Sigmoid colon (tissue), 4 donors: ENCODE measurements at regions not wholly inside any gene's neighbourhood (a gene's known extent, or its start where the extent isn't known, plus 50 kb on each side); places are given as distances from the start of the nearest gene placed in this dataset.

Experiments
- CTCF ChIP-seq, 4 experiments: fragments of 450-650 bp in 3 of 4; fragments of 200-600 bp in 1 of 4; IDR thresholded peaks; one replicate each; pipeline ENCODE4 v1.5.1; 2016 to 2019; ENCODE audit warnings: antibody characterized with exemption in 4 of 4, mild to moderate bottlenecking in 3 of 4, moderate library complexity in 2 of 4
- EP300 ChIP-seq, 4 donors: sonication (generic); formaldehyde crosslinking; IDR thresholded peaks; one replicate each; pipeline ENCODE4 v1.6.1; 2017; ENCODE audit warnings: antibody characterized with exemption in 4 of 4
- POLR2A ChIP-seq, 2 donors: fragments of 450-650 bp; IDR thresholded peaks; one replicate each; pipeline ENCODE4 v1.6.1; 2016; ENCODE audit warnings: antibody characterized with exemption in 2 of 2, mild to moderate bottlenecking in 2 of 2, moderate library complexity in 2 of 2

GRCh38 chr12:13591488-13591887 is 389.9 kb downstream of the GRIN2B start:
- TF ChIP-seq CTCF (IDR thresholded peaks at IDR 0.05) (no peak), EP300 (IDR thresholded peaks at IDR 0.05) (no peak), POLR2A (IDR thresholded peaks at IDR 0.05) (no peak)
